ENCODE measurements at regions not wholly inside any gene's neighbourhood (a gene's known extent, or its start where the extent isn't known, plus 50 kb on each side); places are given as distances from the start of the nearest gene placed in this dataset.

DNA sequence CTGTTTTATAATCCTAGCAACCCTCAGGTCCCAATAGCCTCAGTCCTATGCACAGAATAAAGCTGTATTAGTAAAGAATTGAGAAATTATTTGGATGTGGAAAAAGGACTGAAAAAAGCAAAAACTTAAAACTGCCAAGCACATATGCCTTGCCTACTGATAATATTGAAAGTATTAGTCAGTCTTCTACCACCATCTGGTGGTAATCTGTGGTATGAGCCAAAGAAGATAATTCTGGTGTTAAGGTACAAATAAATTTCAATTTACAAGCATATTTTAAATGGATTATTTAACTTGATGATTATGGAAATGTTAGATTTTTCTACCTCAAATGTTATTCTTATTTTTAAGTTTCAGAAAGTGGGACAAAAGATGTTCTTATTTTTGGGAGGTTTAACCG lies 460.3 kb upstream of the KLHL1 start:
- TF ChIP-seq CTCF (optimal IDR thresholded peaks at IDR 0.05 in 1 of 3, IDR thresholded peaks at IDR 0.05 in 1 of 3, conservative IDR thresholded peaks at IDR 0.05 in 1 of 3; ENCODE audit: extremely low read depth in 1 of 3, insufficient read depth in 2 of 3, low read length in 3 of 3) (peak in 2 of 3 experiments; percentile 34 to 43), EZH2 (IDR thresholded peaks at IDR 0.05; ENCODE audit: low read length) (no peak)
